ENCODE measurements at regions not wholly inside any gene's neighbourhood (a gene's known extent, or its start where the extent isn't known, plus 50 kb on each side); places are given as distances from the start of the nearest gene placed in this dataset.
A peak's percentile ranks its signal among the peaks of the same experiment; 100 is the strongest.

GRCh38 chr2:52054824-52055223 lies 1022.9 kb upstream of the NRXN1 start:
- no peak overlapping the region for H2AFZ ChIP-seq (ENCODE audit: low read length)
- no peak overlapping the region for H3K4me2 ChIP-seq (ENCODE audit: insufficient read depth, low read length, poor library complexity, severe bottlenecking)
- no peak overlapping the region for H3K14ac ChIP-seq (ENCODE audit: low read length)
- H3K4me1 ChIP-seq (ENCODE audit: control insufficient read depth in 2 of 2, insufficient read depth in 1 of 2, low read depth in 1 of 2, low read length in 2 of 2) = no peaks in the 10 kb centered on the region
- WGBS, 2 donors (ENCODE audit: extremely low coverage in 2 of 2, insufficient read length in 2 of 2, insufficient replicate concordance in 1 of 2) = no CpG with 5 or more reads among the region's 3 CpGs
- no peak overlapping the region for H2AK5ac ChIP-seq (ENCODE audit: low read depth, low read length)
- no peak overlapping the region for H3K23ac ChIP-seq (ENCODE audit: low read depth, low read length, poor library complexity)
- H3K4ac ChIP-seq (ENCODE audit: low read length) = no peak overlapping the region
- DNase-seq (ENCODE audit: low spot score) = no peak
- no peak overlapping the region for H3K9ac ChIP-seq (ENCODE audit: low read depth, low read length, poor library complexity)
- H4K8ac ChIP-seq (ENCODE audit: low read depth, low read length) = no peak overlapping the region
- no peak overlapping the region for H4K91ac ChIP-seq (ENCODE audit: low read depth, low read length, poor library complexity)
- H3K27ac ChIP-seq (replicated peaks; ENCODE audit: low read length) = no peak overlapping the region
- H3K9me3 ChIP-seq (replicated peaks in 1 of 2; ENCODE audit: control insufficient read depth in 2 of 2, insufficient read depth in 1 of 2, low read depth in 1 of 2, low read length in 2 of 2) = no peaks in the 10 kb centered on the region
- H3K36me3 ChIP-seq (replicated peaks in 1 of 2; ENCODE audit: control insufficient read depth in 2 of 2, insufficient read depth in 2 of 2, low read length in 2 of 2) = no peaks in the 10 kb centered on the region
- H3K27me3 ChIP-seq (ENCODE audit: control insufficient read depth in 3 of 3, insufficient read depth in 3 of 3, low read depth in 1 of 3, low read length in 3 of 3) = no peaks in the 10 kb centered on the region
- H2BK15ac ChIP-seq (ENCODE audit: low read length) = no peak overlapping the region
- H3K18ac ChIP-seq (ENCODE audit: low read length) = no peak overlapping the region
- no peak overlapping the region for H3K4me3 ChIP-seq (ENCODE audit: low read length in 2 of 2)
- no peak overlapping the region for H2BK120ac ChIP-seq (ENCODE audit: low read depth, low read length)
- H2BK5ac ChIP-seq (ENCODE audit: low read length) = no peak overlapping the region
- no peak overlapping the region for H2BK12ac ChIP-seq (ENCODE audit: low read length)
- H3K79me1 ChIP-seq (ENCODE audit: low read depth, low read length) = no peaks in the 10 kb centered on the region

- no peaks in the 10 kb centered on the region for H3K27me3 ChIP-seq (ENCODE audit: control insufficient read depth in 3 of 3, insufficient read depth in 3 of 3, low read depth in 1 of 3, low read length in 3 of 3)
- WGBS, 2 donors (ENCODE audit: extremely low coverage in 2 of 2, insufficient read length in 2 of 2, insufficient replicate concordance in 1 of 2) = no CpG with 5 or more reads among the region's 1 CpG
Observed at GRCh38 chr2:52036853-52037252, 1004.9 kb upstream of the NRXN1 start.

GRCh38 chr2:52036024-52036423 lies 1004.1 kb upstream of the NRXN1 start:
- H3K9me3 ChIP-seq (replicated peaks in 1 of 2; ENCODE audit: control insufficient read depth in 2 of 2, insufficient read depth in 1 of 2, low read depth in 1 of 2, low read length in 2 of 2) = no peaks in the 10 kb centered on the region
- H3K14ac ChIP-seq (ENCODE audit: low read length) = no peak overlapping the region
- no peak overlapping the region for H3K4me2 ChIP-seq (ENCODE audit: insufficient read depth, low read length, poor library complexity, severe bottlenecking)
- H3K18ac ChIP-seq (ENCODE audit: low read length) = no peak overlapping the region
- H2BK12ac ChIP-seq (ENCODE audit: low read length) = no peak overlapping the region
- no peaks in the 10 kb centered on the region for H3K27me3 ChIP-seq (ENCODE audit: control insufficient read depth in 3 of 3, insufficient read depth in 3 of 3, low read depth in 1 of 3, low read length in 3 of 3)
- H3K4me3 ChIP-seq (ENCODE audit: low read length in 2 of 2) = no peak overlapping the region
- H3K79me1 ChIP-seq (ENCODE audit: low read depth, low read length) = no peaks in the 10 kb centered on the region
- H4K91ac ChIP-seq (ENCODE audit: low read depth, low read length, poor library complexity) = no peak overlapping the region
- H2BK5ac ChIP-seq (ENCODE audit: low read length) = no peak overlapping the region
- no peak overlapping the region for H3K27ac ChIP-seq (replicated peaks; ENCODE audit: low read length)
- WGBS, 2 donors (ENCODE audit: extremely low coverage in 2 of 2, insufficient read length in 2 of 2, insufficient replicate concordance in 1 of 2) = no CpG with 5 or more reads among the region's 1 CpG
- H3K4me1 ChIP-seq (ENCODE audit: control insufficient read depth in 2 of 2, insufficient read depth in 1 of 2, low read depth in 1 of 2, low read length in 2 of 2) = no peaks in the 10 kb centered on the region
- no peak overlapping the region for H2AK5ac ChIP-seq (ENCODE audit: low read depth, low read length)
- DNase-seq (ENCODE audit: low spot score) = no peak
- H2BK15ac ChIP-seq (ENCODE audit: low read length) = no peak overlapping the region
- no peak overlapping the region for H2BK120ac ChIP-seq (ENCODE audit: low read depth, low read length)
- H3K9ac ChIP-seq (ENCODE audit: low read depth, low read length, poor library complexity) = no peak overlapping the region
- H3K23ac ChIP-seq (ENCODE audit: low read depth, low read length, poor library complexity) = no peak overlapping the region
- no peak overlapping the region for H4K8ac ChIP-seq (ENCODE audit: low read depth, low read length)
- no peaks in the 10 kb centered on the region for H3K36me3 ChIP-seq (replicated peaks in 1 of 2; ENCODE audit: control insufficient read depth in 2 of 2, insufficient read depth in 2 of 2, low read length in 2 of 2)
- no peak overlapping the region for H2AFZ ChIP-seq (ENCODE audit: low read length)
- H3K4ac ChIP-seq (ENCODE audit: low read length) = no peak overlapping the region

More at GRCh38 chr2:52036853-52037252, 1004.9 kb upstream of the NRXN1 start:
- Histone ChIP-seq H2AFZ (ENCODE audit: low read length) (no peak overlapping the region), H2BK120ac (ENCODE audit: low read depth, low read length) (no peak overlapping the region), H3K4me2 (ENCODE audit: insufficient read depth, low read length, poor library complexity, severe bottlenecking) (no peak overlapping the region), H2BK15ac (ENCODE audit: low read length) (no peak overlapping the region), H3K79me1 (ENCODE audit: low read depth, low read length) (no peaks in the 10 kb centered on the region), H3K9ac (ENCODE audit: low read depth, low read length, poor library complexity) (no peak overlapping the region), H3K4me3 (ENCODE audit: low read length in 2 of 2) (no peak overlapping the region), H3K27ac (replicated peaks; ENCODE audit: low read length) (no peak overlapping the region), H4K91ac (ENCODE audit: low read depth, low read length, poor library complexity) (no peak overlapping the region), H3K9me3 (replicated peaks in 1 of 2; ENCODE audit: control insufficient read depth in 2 of 2, insufficient read depth in 1 of 2, low read depth in 1 of 2, low read length in 2 of 2) (no peaks in the 10 kb centered on the region), H2AK5ac (ENCODE audit: low read depth, low read length) (no peak overlapping the region), H3K36me3 (replicated peaks in 1 of 2; ENCODE audit: control insufficient read depth in 2 of 2, insufficient read depth in 2 of 2, low read length in 2 of 2) (no peaks in the 10 kb centered on the region), H4K8ac (ENCODE audit: low read depth, low read length) (no peak overlapping the region), H2BK12ac (ENCODE audit: low read length) (no peak overlapping the region), H3K4me1 (ENCODE audit: control insufficient read depth in 2 of 2, insufficient read depth in 1 of 2, low read depth in 1 of 2, low read length in 2 of 2) (no peaks in the 10 kb centered on the region), H3K18ac (ENCODE audit: low read length) (no peak overlapping the region), H3K14ac (ENCODE audit: low read length) (no peak overlapping the region), H3K23ac (ENCODE audit: low read depth, low read length, poor library complexity) (no peak overlapping the region), H3K4ac (ENCODE audit: low read length) (no peak overlapping the region), H2BK5ac (ENCODE audit: low read length) (no peak overlapping the region)
- DNase-seq (ENCODE audit: low spot score) = no peak

GRCh38 chr2:52035391-52035790 lies 1003.5 kb upstream of the NRXN1 start:
- no peak overlapping the region for H3K4me3 ChIP-seq (ENCODE audit: low read length in 2 of 2)

More at GRCh38 chr2:52035391-52035790, 1003.5 kb upstream of the NRXN1 start:
- Histone ChIP-seq H3K27me3 (ENCODE audit: control insufficient read depth in 3 of 3, insufficient read depth in 3 of 3, low read depth in 1 of 3, low read length in 3 of 3) (no peaks in the 10 kb centered on the region), H3K27ac (replicated peaks; ENCODE audit: low read length) (no peak overlapping the region), H2BK15ac (ENCODE audit: low read length) (no peak overlapping the region), H4K91ac (ENCODE audit: low read depth, low read length, poor library complexity) (no peak overlapping the region), H3K18ac (ENCODE audit: low read length) (no peak overlapping the region), H3K23ac (ENCODE audit: low read depth, low read length, poor library complexity) (no peak overlapping the region), H3K4ac (ENCODE audit: low read length) (no peak overlapping the region), H2AK5ac (ENCODE audit: low read depth, low read length) (no peak overlapping the region), H3K4me1 (ENCODE audit: control insufficient read depth in 2 of 2, insufficient read depth in 1 of 2, low read depth in 1 of 2, low read length in 2 of 2) (no peaks in the 10 kb centered on the region), H3K36me3 (replicated peaks in 1 of 2; ENCODE audit: control insufficient read depth in 2 of 2, insufficient read depth in 2 of 2, low read length in 2 of 2) (no peaks in the 10 kb centered on the region), H3K9ac (ENCODE audit: low read depth, low read length, poor library complexity) (no peak overlapping the region), H3K4me2 (ENCODE audit: insufficient read depth, low read length, poor library complexity, severe bottlenecking) (peak overlapping the region; percentile 11), H3K79me1 (ENCODE audit: low read depth, low read length) (no peaks in the 10 kb centered on the region), H2BK5ac (ENCODE audit: low read length) (no peak overlapping the region), H3K9me3 (replicated peaks in 1 of 2; ENCODE audit: control insufficient read depth in 2 of 2, insufficient read depth in 1 of 2, low read depth in 1 of 2, low read length in 2 of 2) (no peaks in the 10 kb centered on the region), H2BK12ac (ENCODE audit: low read length) (no peak overlapping the region), H3K14ac (ENCODE audit: low read length) (no peak overlapping the region), H2BK120ac (ENCODE audit: low read depth, low read length) (no peak overlapping the region), H2AFZ (ENCODE audit: low read length) (no peak overlapping the region), H4K8ac (ENCODE audit: low read depth, low read length) (no peak overlapping the region)
- no peak for DNase-seq (ENCODE audit: low spot score)
- no CpG with 5 or more reads among the region's 1 CpG for WGBS, 2 donors (ENCODE audit: extremely low coverage in 2 of 2, insufficient read length in 2 of 2, insufficient replicate concordance in 1 of 2)

All from neuronal stem cell (in vitro differentiated cells).